Skeletal muscle tissue (tissue), 3 donors: ENCODE measurements at regions not wholly inside any gene's neighbourhood (a gene's known extent, or its start where the extent isn't known, plus 50 kb on each side); places are given as distances from the start of the nearest gene placed in this dataset.

ENCODE experiments used
- H3K27ac ChIP-seq: one replicate; pipeline ENCODE4 v1.7.0; 2013; ENCODE audit warnings: mild to moderate bottlenecking, low read depth, low read length, inconsistent platforms
- H3K27me3 ChIP-seq, 3 donors: one replicate each; pipeline ENCODE4 v1.7.0; 2013; ENCODE audit warnings: low read length in 3 of 3; ENCODE audit not compliant: control insufficient read depth in 3 of 3, insufficient read depth in 3 of 3
- H3K36me3 ChIP-seq, 3 donors: one replicate each; pipeline ENCODE4 v1.7.0; 2013; ENCODE audit warnings: low read length in 3 of 3; ENCODE audit not compliant: control insufficient read depth in 3 of 3, insufficient read depth in 3 of 3
- H3K4me1 ChIP-seq, 3 donors: one replicate each; pipeline ENCODE4 v1.7.0; 2013; ENCODE audit warnings: low read length in 3 of 3, mild to moderate bottlenecking in 3 of 3; ENCODE audit not compliant: control insufficient read depth in 3 of 3, insufficient read depth in 3 of 3
- H3K4me3 ChIP-seq, 3 donors: one replicate each; pipeline ENCODE4 v1.7.0; 2013; ENCODE audit warnings: low read length in 3 of 3
- H3K9ac ChIP-seq, 3 donors: one replicate each; pipeline ENCODE4 v1.7.0; 2013; ENCODE audit warnings: low read length in 3 of 3, mild to moderate bottlenecking in 3 of 3, moderate library complexity in 2 of 3, low read depth in 1 of 3
- H3K9me3 ChIP-seq, 3 donors: one replicate each; pipeline ENCODE4 v1.7.0; 2013; ENCODE audit warnings: low read length in 3 of 3; ENCODE audit not compliant: control insufficient read depth in 3 of 3
- donor health status: Osteomylitis.

GRCh38 chr2:191533693-191534180, 144.2 kb upstream of the NABP1 start:
- Histone ChIP-seq H3K4me1 (no peaks in the 10 kb centered on the region), H3K9ac (no peak overlapping the region), H3K4me3 (no peak overlapping the region), H3K36me3 (no peaks in the 10 kb centered on the region), H3K27me3 (no peaks in the 10 kb centered on the region), H3K27ac (no peak overlapping the region), H3K9me3 (no peaks in the 10 kb centered on the region)

GRCh38 chr2:191537921-191538320, 140.0 kb upstream of the NABP1 start:
- H3K4me3 ChIP-seq = no peak overlapping the region
- no peaks in the 10 kb centered on the region for H3K36me3 ChIP-seq
- H3K9ac ChIP-seq = no peak overlapping the region
- H3K9me3 ChIP-seq = no peaks in the 10 kb centered on the region
- no peak overlapping the region for H3K27ac ChIP-seq
- no peaks in the 10 kb centered on the region for H3K27me3 ChIP-seq
- H3K4me1 ChIP-seq = no peaks in the 10 kb centered on the region

GRCh38 chr2:191538334-191538903, 139.5 kb upstream of the NABP1 start:
- H3K9ac ChIP-seq = no peak overlapping the region
- H3K4me1 ChIP-seq = no peaks in the 10 kb centered on the region

GRCh38 chr2:191539068-191539467, 138.9 kb upstream of the NABP1 start:
- Histone ChIP-seq H3K9me3 (no peaks in the 10 kb centered on the region), H3K9ac (no peak overlapping the region), H3K27me3 (no peaks in the 10 kb centered on the region), H3K36me3 (no peaks in the 10 kb centered on the region), H3K27ac (no peak overlapping the region), H3K4me3 (no peak overlapping the region), H3K4me1 (no peaks in the 10 kb centered on the region)

More at GRCh38 chr2:191538334-191538903, 139.5 kb upstream of the NABP1 start:
- H3K27me3 ChIP-seq = no peaks in the 10 kb centered on the region
- no peak overlapping the region for H3K4me3 ChIP-seq
- H3K36me3 ChIP-seq = no peaks in the 10 kb centered on the region
- H3K27ac ChIP-seq = no peak overlapping the region
- no peaks in the 10 kb centered on the region for H3K9me3 ChIP-seq

- Histone ChIP-seq H3K36me3 (no peaks in the 10 kb centered on the region), H3K9me3 (peaks cover 0 to 2% (median 0%) of the 10 kb centered on the region in 3 donors), H3K27ac (no peak overlapping the region), H3K4me1 (no peaks in the 10 kb centered on the region), H3K27me3 (no peaks in the 10 kb centered on the region), H3K9ac (no peak overlapping the region), H3K4me3 (no peak overlapping the region)
These were observed 137.3 kb upstream of the NABP1 start for GRCh38 chr2:191540681-191541080.

- Histone ChIP-seq H3K9ac (no peak overlapping the region), H3K9me3 (peaks cover 0 to 2% (median 0%) of the 10 kb centered on the region in 3 donors), H3K4me1 (no peaks in the 10 kb centered on the region), H3K4me3 (no peak overlapping the region), H3K27ac (no peak overlapping the region), H3K27me3 (no peaks in the 10 kb centered on the region), H3K36me3 (no peaks in the 10 kb centered on the region)
These were observed 134.2 kb upstream of the NABP1 start for GRCh38 chr2:191543708-191544107.

- Histone ChIP-seq H3K4me1 (no peaks in the 10 kb centered on the region), H3K36me3 (no peaks in the 10 kb centered on the region), H3K9ac (no peak overlapping the region), H3K4me3 (no peak overlapping the region), H3K27ac (no peak overlapping the region), H3K27me3 (no peaks in the 10 kb centered on the region), H3K9me3 (peaks cover 0 to 2% (median 0%) of the 10 kb centered on the region in 3 donors)
These were observed 133.4 kb upstream of the NABP1 start for GRCh38 chr2:191544461-191545062.

- Histone ChIP-seq H3K27me3 (no peaks in the 10 kb centered on the region), H3K4me3 (no peak overlapping the region), H3K27ac (no peak overlapping the region), H3K9ac (no peak overlapping the region), H3K36me3 (no peaks in the 10 kb centered on the region), H3K4me1 (no peaks in the 10 kb centered on the region), H3K9me3 (peaks cover 0 to 2% (median 0%) of the 10 kb centered on the region in 3 donors)
These were observed 132.6 kb upstream of the NABP1 start for GRCh38 chr2:191545361-191545760.

- Histone ChIP-seq H3K4me1 (no peaks in the 10 kb centered on the region), H3K27me3 (no peaks in the 10 kb centered on the region), H3K27ac (no peak overlapping the region), H3K9me3 (no peaks in the 10 kb centered on the region), H3K9ac (no peak overlapping the region), H3K36me3 (no peaks in the 10 kb centered on the region), H3K4me3 (no peak overlapping the region)
These were observed 125.9 kb upstream of the NABP1 start for GRCh38 chr2:191552066-191552465.

GRCh38 chr2:191554240-191554639, 123.7 kb upstream of the NABP1 start:
- no peak overlapping the region for H3K27ac ChIP-seq
- no peak overlapping the region for H3K9ac ChIP-seq

More at GRCh38 chr2:191554240-191554639, 123.7 kb upstream of the NABP1 start:
- no peaks in the 10 kb centered on the region for H3K9me3 ChIP-seq
- no peak overlapping the region for H3K4me3 ChIP-seq
- H3K36me3 ChIP-seq = no peaks in the 10 kb centered on the region
- H3K27me3 ChIP-seq = no peaks in the 10 kb centered on the region
- no peaks in the 10 kb centered on the region for H3K4me1 ChIP-seq
